ENCODE measurements at regions not wholly inside any gene's neighbourhood (a gene's known extent, or its start where the extent isn't known, plus 50 kb on each side); places are given as distances from the start of the nearest gene placed in this dataset.

GRCh38 chr4:81629366-81629765, 157.7 kb upstream of the RASGEF1B start:
- Histone ChIP-seq H3K27ac (no peak overlapping the region), H3K4me2 (no peak overlapping the region), H3K36me3 (no peaks in the 10 kb centered on the region), H3K9ac (no peak overlapping the region), H3F3A (ENCODE audit: low read depth) (no peaks in the 10 kb centered on the region), H2AFZ (replicated peaks) (no peak overlapping the region), H3K9me3 (ENCODE audit: low read depth) (no peaks in the 10 kb centered on the region), H3K27me3 (no peaks in the 10 kb centered on the region), H4K20me1 (ENCODE audit: low read depth) (no peaks in the 10 kb centered on the region), H3K79me2 (ENCODE audit: low read depth) (no peaks in the 10 kb centered on the region), H3K4me3 (no peak overlapping the region), H3K4me1 (no peaks in the 10 kb centered on the region)
- Mint-ChIP-seq H3K9me3 (no peaks in the 10 kb centered on the region), H3K27me3 (ENCODE audit: insufficient read depth, low read depth) (peaks cover 2% of the 10 kb centered on the region), H3K4me3 (no peak overlapping the region), H3K27ac (no peak overlapping the region), H3K36me3 (no peaks in the 10 kb centered on the region), H3K4me1 (peaks cover 12% of the 10 kb centered on the region)
- DNase-seq (ENCODE audit: low spot score), result no peak
- TF ChIP-seq EZH2 (IDR thresholded peaks at IDR 0.05) (no peak), CTCF (IDR thresholded peaks at IDR 0.05) (no peak), EZH2phosphoT487 (IDR thresholded peaks at IDR 0.05) (no peak)

GRCh38 chr4:81628489-81628888, 156.8 kb upstream of the RASGEF1B start:
- Histone ChIP-seq H3K9ac (no peak overlapping the region), H2AFZ (replicated peaks) (no peak overlapping the region), H3K79me2 (ENCODE audit: low read depth) (no peaks in the 10 kb centered on the region), H3K4me2 (no peak overlapping the region), H3K27ac (no peak overlapping the region), H4K20me1 (ENCODE audit: low read depth) (no peaks in the 10 kb centered on the region), H3K4me1 (no peaks in the 10 kb centered on the region), H3K27me3 (no peaks in the 10 kb centered on the region), H3F3A (ENCODE audit: low read depth) (no peaks in the 10 kb centered on the region), H3K9me3 (ENCODE audit: low read depth) (no peaks in the 10 kb centered on the region), H3K36me3 (no peaks in the 10 kb centered on the region), H3K4me3 (no peak overlapping the region)
- no peak for DNase-seq (ENCODE audit: low spot score)
- H3K27ac Mint-ChIP-seq, result no peak overlapping the region
- H3K27me3 Mint-ChIP-seq (ENCODE audit: insufficient read depth, low read depth), result peaks cover 2% of the 10 kb centered on the region
- TF ChIP-seq CTCF (IDR thresholded peaks at IDR 0.05), result no peak
- no peak for TF ChIP-seq EZH2phosphoT487 (IDR thresholded peaks at IDR 0.05)
- TF ChIP-seq EZH2 (IDR thresholded peaks at IDR 0.05), result no peak
- no peak overlapping the region for H3K4me3 Mint-ChIP-seq
- H3K9me3 Mint-ChIP-seq, result no peaks in the 10 kb centered on the region
- H3K36me3 Mint-ChIP-seq, result no peaks in the 10 kb centered on the region
- H3K4me1 Mint-ChIP-seq, result peaks cover 12% of the 10 kb centered on the region

- no peaks in the 10 kb centered on the region for H3F3A ChIP-seq (ENCODE audit: low read depth)
- no peak overlapping the region for H3K27ac ChIP-seq
- no peaks in the 10 kb centered on the region for H3K27me3 ChIP-seq
- no peaks in the 10 kb centered on the region for H3K4me1 ChIP-seq
- H3K79me2 ChIP-seq (ENCODE audit: low read depth), result no peaks in the 10 kb centered on the region
- H3K9me3 Mint-ChIP-seq, result no peaks in the 10 kb centered on the region
- no peak for DNase-seq (ENCODE audit: low spot score)
- no peak overlapping the region for H3K4me3 Mint-ChIP-seq
- H2AFZ ChIP-seq (replicated peaks), result no peak overlapping the region
- H3K27ac Mint-ChIP-seq, result no peak overlapping the region
- no peaks in the 10 kb centered on the region for H3K36me3 ChIP-seq
- peaks cover 2% of the 10 kb centered on the region for H3K27me3 Mint-ChIP-seq (ENCODE audit: insufficient read depth, low read depth)
- H3K4me3 ChIP-seq, result no peak overlapping the region
- no peak overlapping the region for H3K9ac ChIP-seq
- no peak overlapping the region for H3K4me2 ChIP-seq
- H3K36me3 Mint-ChIP-seq, result no peaks in the 10 kb centered on the region
- no peak for TF ChIP-seq EZH2phosphoT487 (IDR thresholded peaks at IDR 0.05)
- no peak for TF ChIP-seq EZH2 (IDR thresholded peaks at IDR 0.05)
- TF ChIP-seq CTCF (IDR thresholded peaks at IDR 0.05), result no peak
- H4K20me1 ChIP-seq (ENCODE audit: low read depth), result no peaks in the 10 kb centered on the region
- H3K4me1 Mint-ChIP-seq, result peaks cover 12% of the 10 kb centered on the region
- no peaks in the 10 kb centered on the region for H3K9me3 ChIP-seq (ENCODE audit: low read depth)
Observed at GRCh38 chr4:81627590-81627989, 155.9 kb upstream of the RASGEF1B start.

Measured in neural progenitor cell (in vitro differentiated cells).